IMR-90 (cell line): ENCODE measurements at regions not wholly inside any gene's neighbourhood (a gene's known extent, or its start where the extent isn't known, plus 50 kb on each side); places are given as distances from the start of the nearest gene placed in this dataset.

Experiments
- ATAC-seq: fragments of 200-7000 bp; cut with Tn5 transposase; 2 replicates; pipeline ENCODE4 v1.9.1; 2020; ENCODE audit warnings: low read depth, mild to moderate bottlenecking, moderate library complexity
- BruUV-seq: library from RNA; stranded (reverse); fragments of 400-500 nt; replicated peaks from 2 replicates; lab custom pipeline; 2021; lab: Mats Ljungman, UMichigan
- CTCF ChIA-PET: fragments of 300-600 bp; formaldehyde crosslinking; extraction: SDS; loops from one replicate; lab custom pipeline; 2021; ENCODE audit warnings: antibody characterized with exemption; lab: Yijun Ruan, JAX
- POLR2A ChIA-PET: fragments of 300-600 bp; sonication (Branson Sonifier 250); formaldehyde crosslinking; loops from one replicate; lab custom pipeline; 2022; ENCODE audit warnings: antibody characterized with exemption; ENCODE audit not compliant: unreplicated experiment; lab: Charles Lee
- DNase-seq: peaks from one replicate; pipeline ENCODE4 v3.0.0; 2013
- H2AFZ ChIP-seq: replicated peaks from 2 replicates; pipeline ENCODE3; 2013; ENCODE audit warnings: low read length, mild to moderate bottlenecking; ENCODE audit not compliant: poor library complexity
- H2AK5ac ChIP-seq: 2 replicates; pipeline ENCODE4 v1.6.1; 2013; ENCODE audit warnings: low read depth, low read length, inconsistent platforms
- H2AK9ac ChIP-seq: replicated peaks from 2 replicates; pipeline ENCODE3; 2013; ENCODE audit warnings: mild to moderate bottlenecking, low read depth, low read length, moderate library complexity; ENCODE audit not compliant: poor library complexity
- H2BK120ac ChIP-seq: 2 replicates; pipeline ENCODE4 v1.6.1; 2013; ENCODE audit warnings: low read depth, low read length, inconsistent platforms
- H2BK15ac ChIP-seq: 3 replicates; pipeline ENCODE4 v1.6.1; 2013; ENCODE audit warnings: low read depth, low read length, inconsistent platforms
- H2BK20ac ChIP-seq: 2 replicates; pipeline ENCODE4 v1.6.1; 2013; ENCODE audit warnings: low read depth, mild to moderate bottlenecking, inconsistent platforms, low read length, moderate library complexity
- H2BK5ac ChIP-seq: 2 replicates; pipeline ENCODE4 v1.6.1; 2013; ENCODE audit warnings: mild to moderate bottlenecking, low read depth, low read length, inconsistent platforms; ENCODE audit not compliant: poor library complexity, severe bottlenecking
- H3K14ac ChIP-seq: replicated peaks from 2 replicates; pipeline ENCODE4 v1.6.1; 2013; ENCODE audit warnings: low read depth, low read length, inconsistent platforms
- H3K18ac ChIP-seq: 2 replicates; pipeline ENCODE4 v1.6.1; 2013; ENCODE audit warnings: low read depth, low read length, control low read depth
- H3K23ac ChIP-seq: 2 replicates; pipeline ENCODE4 v1.6.1; 2013; ENCODE audit warnings: low read depth, low read length, inconsistent platforms
- H3K27ac ChIP-seq: 2 replicates; pipeline ENCODE4 v1.5.1; 2013; ENCODE audit warnings: mild to moderate bottlenecking, control low read depth, low read length; ENCODE audit not compliant: insufficient read depth
- H3K27me3 ChIP-seq: 2 replicates; pipeline ENCODE4 v1.6.1; 2013; ENCODE audit warnings: low read length; ENCODE audit not compliant: control insufficient read depth, insufficient read depth
- H3K36me3 ChIP-seq: 2 replicates; pipeline ENCODE4 v1.6.1; 2013; ENCODE audit warnings: low read length, mixed read lengths; ENCODE audit not compliant: control insufficient read depth, insufficient read depth
- H3K4ac ChIP-seq: 2 replicates; pipeline ENCODE4 v1.6.1; 2013; ENCODE audit warnings: low read depth, low read length, inconsistent platforms
- H3K4me1 ChIP-seq: 2 replicates; pipeline ENCODE4 v1.6.1; 2013; ENCODE audit warnings: low read length, mixed read lengths; ENCODE audit not compliant: control insufficient read depth, insufficient read depth
- H3K4me2 ChIP-seq: 2 replicates; pipeline ENCODE4 v1.6.1; 2013; ENCODE audit warnings: low read depth, mild to moderate bottlenecking, control low read depth, low read length, moderate library complexity
- H3K4me3 ChIP-seq: 2 replicates; pipeline ENCODE4 v1.5.1; 2013; ENCODE audit warnings: low read depth, mild to moderate bottlenecking, control low read depth, low read length, moderate library complexity; ENCODE audit not compliant: insufficient read depth
- H3K56ac ChIP-seq: 2 replicates; pipeline ENCODE4 v1.6.1; 2013; ENCODE audit warnings: low read length, inconsistent platforms; ENCODE audit not compliant: insufficient read depth; ENCODE audit errors: extremely low read depth
- H3K79me1 ChIP-seq, 2 experiments: 2 replicates each; pipeline ENCODE4 v1.6.1; 2013; ENCODE audit warnings: low read length in 2 of 2, inconsistent platforms in 1 of 2, low read depth in 1 of 2
- H3K9ac ChIP-seq: 2 replicates; pipeline ENCODE4 v1.6.1; 2013; ENCODE audit warnings: low read depth, low read length, control low read depth
- H3K9me1 ChIP-seq: 2 replicates; pipeline ENCODE4 v1.6.1; 2013; ENCODE audit warnings: low read length, inconsistent platforms; ENCODE audit not compliant: insufficient read depth
- H3K9me3 ChIP-seq: 2 replicates; pipeline ENCODE4 v1.6.1; 2013; ENCODE audit warnings: low read length; ENCODE audit not compliant: control insufficient read depth, insufficient read depth
- H4K20me1 ChIP-seq: 2 replicates; pipeline ENCODE4 v1.6.1; 2013; ENCODE audit warnings: low read length, inconsistent platforms; ENCODE audit not compliant: insufficient read depth
- H4K5ac ChIP-seq: 2 replicates; pipeline ENCODE4 v1.6.1; 2013; ENCODE audit warnings: mild to moderate bottlenecking, low read depth, low read length, control low read depth
- H4K8ac ChIP-seq, 2 experiments: 2 replicates each; pipeline ENCODE4 v1.6.1; 2013; ENCODE audit warnings: low read depth in 2 of 2, low read length in 2 of 2, control low read depth in 1 of 2, inconsistent platforms in 1 of 2
- H4K91ac ChIP-seq: 2 replicates; pipeline ENCODE4 v1.6.1; 2013; ENCODE audit warnings: low read depth, low read length, inconsistent platforms; ENCODE audit not compliant: insufficient read depth
- BHLHE40 ChIP-seq: fragments of 150-350 bp; IDR thresholded peaks from 2 replicates; pipeline ENCODE4 v1.6.1; 2016; ENCODE audit warnings: mild to moderate bottlenecking, low read depth, low read length
- CEBPB ChIP-seq: IDR thresholded peaks from 2 replicates; pipeline ENCODE4 v1.6.1; 2012; ENCODE audit warnings: low read depth, low read length, improper control_type of control experiment
- ELK1 ChIP-seq: fragments of 150-350 bp; IDR thresholded peaks from 2 replicates; pipeline ENCODE4 v1.6.1; 2016; ENCODE audit warnings: low read depth, mild to moderate bottlenecking, low read length, moderate library complexity, borderline replicate concordance
- MAFK ChIP-seq: IDR thresholded peaks from 2 replicates; pipeline ENCODE4 v1.6.1; 2012; ENCODE audit warnings: low read depth, low read length, improper control_type of control experiment
- MAZ ChIP-seq: IDR thresholded peaks from 2 replicates; pipeline ENCODE4 v1.6.1; 2012; ENCODE audit warnings: low read depth, mild to moderate bottlenecking, low read length, improper control_type of control experiment, moderate library complexity, borderline replicate concordance
- MXI1 ChIP-seq: IDR thresholded peaks from 2 replicates; pipeline ENCODE4 v1.6.1; 2012; ENCODE audit warnings: low read depth, mild to moderate bottlenecking, low read length, moderate library complexity, borderline replicate concordance
- NFE2L2 ChIP-seq: fragments of 150-350 bp; IDR thresholded peaks from 2 replicates; pipeline ENCODE4 v1.6.1; 2016; ENCODE audit warnings: low read depth, mild to moderate bottlenecking, low read length
- POLR2A ChIP-seq: IDR thresholded peaks from 2 replicates; pipeline ENCODE4 v1.6.1; 2012; ENCODE audit warnings: mild to moderate bottlenecking, low read depth, low read length
- RAD21 ChIP-seq: IDR thresholded peaks from 2 replicates; pipeline ENCODE4 v1.6.1; 2012; ENCODE audit warnings: low read length, improper control_type of control experiment
- RCOR1 ChIP-seq: IDR thresholded peaks from 2 replicates; pipeline ENCODE4 v1.6.1; 2012; ENCODE audit warnings: mild to moderate bottlenecking, low read length, improper control_type of control experiment; ENCODE audit not compliant: insufficient replicate concordance
- SMC3 ChIP-seq: fragments of 150-350 bp; IDR thresholded peaks from 2 replicates; pipeline ENCODE4 v1.6.1; 2016; ENCODE audit warnings: low read depth, mild to moderate bottlenecking, antibody characterized with exemption, low read length, moderate library complexity
- USF2 ChIP-seq: fragments of 150-350 bp; IDR thresholded peaks from 2 replicates; pipeline ENCODE4 v1.6.1; 2017; ENCODE audit warnings: mild to moderate bottlenecking, antibody characterized with exemption, low read length, low read depth
- WGBS, 2 experiments: methylation state at CpG; one replicate each; pipeline versions ENCODE4 v1.1.5 to v1.1.7; 2013; ENCODE audit warnings: missing lambda C conversion rate in 2 of 2; ENCODE audit not compliant: insufficient read length in 1 of 2; ENCODE audit errors: extremely low coverage in 2 of 2; 5-methylcytosine and 5-hydroxymethylcytosine counted together
- dilution Hi-C: fragments of 300-500 bp; cut with HindIII; formaldehyde crosslinking; loops from one replicate; pipeline ENCODE4 v1.14.3; 2018; ENCODE audit warnings: low sequenced_read_pairs; ENCODE audit not compliant: unreplicated experiment
- in situ Hi-C: fragments of 300-500 bp; cut with MboI; formaldehyde crosslinking; loops from 3 replicates; pipeline ENCODE4 v1.14.3; 2019; ENCODE audit warnings: low sequenced_read_pairs, inconsistent platforms, mixed read lengths
- intact Hi-C: fragments of 100-400 bp; cut with micrococcal nuclease; formaldehyde crosslinking; loops from 2 replicates; pipeline ENCODE4 v1.10.0; 2022

GRCh38 chr2:71736986-71737385 lies 283.6 kb downstream of the DYSF start:
- Histone ChIP-seq H3K4me2 (no peak overlapping the region), H2AK9ac (no peak overlapping the region), H4K91ac (no peak overlapping the region), H2BK15ac (no peak overlapping the region), H4K5ac (no peak overlapping the region), H3K36me3 (no peaks in the 10 kb centered on the region), H4K8ac (no peak overlapping the region), H2AFZ (no peak overlapping the region), H3K9me3 (peaks cover 3% of the 10 kb centered on the region; the same call in 1 of the 2 replicates), H3K56ac (no peak overlapping the region), H3K9ac (no peak overlapping the region), H3K14ac (no peak overlapping the region), H2BK120ac (no peak overlapping the region), H3K27ac (no peak overlapping the region), H3K4me1 (peaks cover 2% of the 10 kb centered on the region; the same call in 1 of the 2 replicates), H3K9me1 (no peaks in the 10 kb centered on the region), H3K27me3 (peaks cover 31% of the 10 kb centered on the region), H2AK5ac (no peak overlapping the region), H4K20me1 (no peaks in the 10 kb centered on the region), H3K79me1 (no peaks in the 10 kb centered on the region), H3K4me3 (no peak overlapping the region), H3K4ac (no peak overlapping the region), H2BK20ac (no peak overlapping the region), H3K23ac (no peak overlapping the region), H3K18ac (no peak overlapping the region), H2BK5ac (no peak overlapping the region)
- ChIA-PET CTCF (no interaction called here), POLR2A (no interaction called here)
- DNase-seq = no peak
- no peak for ATAC-seq
- in situ Hi-C loops (no loop called here), dilution Hi-C loops (no loop called here), intact Hi-C loops (no loop called here)
- no TSS peak for BruUV-seq
- TF ChIP-seq POLR2A (no peak), RAD21 (no peak), BHLHE40 (no peak), MAZ (no peak), CEBPB (no peak), MAFK (no peak), SMC3 (no peak), NFE2L2 (no peak), USF2 (no peak), ELK1 (no peak), MXI1 (no peak), RCOR1 (no peak)
- 60% methylated on average over 1 of the region's 4 CpGs; no CpG with 5 or more reads in 1 of the 2 experiments for whole genome bisulfite sequencing, 2 experiments
